HG02571 (cell line): ENCODE measurements at regions not wholly inside any gene's neighbourhood (a gene's known extent, or its start where the extent isn't known, plus 50 kb on each side); places are given as distances from the start of the nearest gene placed in this dataset.

Experiments
- ATAC-seq: cut with Tn5 transposase; IDR thresholded peaks from one replicate; pipeline ENCODE4 v1.9.1; 2021; ENCODE audit warnings: mild to moderate bottlenecking, moderate library complexity; ENCODE audit not compliant: unreplicated experiment

DNA sequence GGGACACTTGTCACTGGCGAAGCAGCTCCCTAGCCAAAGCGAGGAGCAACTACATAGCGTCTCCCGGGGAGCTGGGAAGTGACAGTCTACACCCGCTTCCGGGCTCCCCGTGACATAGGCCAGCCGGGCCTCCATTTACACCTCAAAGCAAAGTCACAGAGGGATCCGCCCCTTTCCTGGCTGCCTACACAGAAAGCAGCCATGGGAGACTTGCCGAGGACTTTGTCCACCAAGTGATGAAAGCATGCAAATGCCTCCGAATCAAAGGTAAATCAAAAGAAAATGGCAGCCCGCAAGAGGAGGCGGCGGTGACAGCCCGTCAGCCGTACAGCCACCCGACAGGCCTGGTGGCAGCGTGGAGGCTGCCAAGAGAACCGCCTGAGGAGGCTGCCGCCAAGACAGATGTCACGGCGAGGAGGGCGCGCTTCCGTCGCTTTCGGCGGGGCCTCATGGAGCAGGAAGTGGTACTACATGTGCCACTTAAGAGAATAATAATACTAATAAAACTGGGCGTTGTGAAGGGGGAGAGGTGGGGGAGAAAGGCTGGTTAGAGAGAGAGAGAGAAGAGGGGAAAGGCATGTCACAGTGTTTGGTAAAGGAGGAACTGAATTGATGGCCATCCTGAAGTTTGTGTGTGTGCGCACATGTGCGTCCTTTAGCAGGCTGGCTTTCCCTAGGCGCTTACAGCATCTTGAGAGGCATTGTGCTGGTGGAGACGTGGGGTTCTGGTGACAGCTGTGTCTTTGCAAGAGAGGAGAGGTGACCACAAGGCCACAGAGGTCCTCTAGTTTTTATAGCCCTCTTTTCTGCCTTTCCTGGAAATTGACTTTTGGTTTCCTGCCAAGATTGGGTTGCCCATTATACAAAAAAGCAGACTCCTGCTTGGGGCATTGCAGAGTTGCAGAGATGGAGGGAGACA is 661.7 kb downstream of the VRK1 start:
- ATAC-seq: no peak

DNA sequence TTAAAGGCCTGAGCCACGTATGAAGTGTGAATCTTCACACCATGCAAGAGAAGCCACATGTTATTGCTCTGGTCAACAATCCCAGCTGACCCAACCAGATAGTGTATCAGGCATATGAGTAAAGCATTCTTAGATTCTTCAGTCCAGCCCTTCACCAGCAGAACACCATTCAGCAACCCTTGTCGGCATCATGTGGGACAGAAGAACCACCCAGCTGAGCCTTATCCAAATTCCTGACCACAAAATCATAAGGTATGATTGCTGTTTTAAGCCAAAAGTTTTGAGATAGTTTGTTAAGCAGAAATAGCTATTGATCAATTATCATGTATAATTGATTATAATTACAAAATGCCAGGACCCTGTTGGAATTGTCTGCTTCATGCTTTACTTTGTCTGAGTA is 664.9 kb downstream of the VRK1 start:
- no peak for ATAC-seq

DNA sequence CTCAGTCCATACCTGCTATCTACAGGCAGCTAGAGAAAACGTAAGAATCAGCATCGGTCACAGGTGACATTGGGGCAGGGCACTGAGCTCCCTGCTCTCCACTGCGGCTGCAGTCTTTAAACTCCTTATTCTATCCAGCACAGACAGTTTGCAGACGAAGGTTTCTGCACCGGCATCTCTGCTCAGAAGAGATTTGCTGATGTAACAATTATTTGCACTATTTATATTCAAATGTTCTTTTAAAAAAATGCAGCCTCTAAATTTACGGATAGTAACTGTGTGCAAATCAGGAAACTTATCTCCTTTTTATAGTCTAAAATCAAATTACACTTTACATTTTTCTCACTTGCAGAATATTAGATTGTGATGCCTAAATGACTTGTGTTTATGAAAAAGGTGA is 671.0 kb downstream of the VRK1 start:
- no peak for ATAC-seq

DNA sequence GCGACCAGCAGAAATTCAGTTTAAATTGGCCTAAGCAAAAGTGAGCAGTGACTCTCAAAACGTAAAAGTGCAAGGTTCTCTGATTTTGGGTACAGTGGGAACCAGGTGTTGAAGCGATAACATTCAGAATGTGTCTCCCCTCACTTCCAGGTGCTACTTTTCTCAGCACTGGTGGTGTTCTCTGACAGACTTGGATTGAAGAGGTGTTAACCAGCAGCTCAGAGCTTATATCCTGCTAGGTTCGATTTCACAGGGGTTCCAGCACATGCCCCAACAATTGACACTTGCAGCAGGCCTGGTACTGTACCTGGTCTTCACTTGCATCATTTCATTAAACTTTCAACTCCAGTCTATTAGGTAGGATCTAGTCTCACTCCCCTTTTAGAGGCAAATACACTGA is 680.2 kb downstream of the VRK1 start:
- no peak for ATAC-seq

DNA sequence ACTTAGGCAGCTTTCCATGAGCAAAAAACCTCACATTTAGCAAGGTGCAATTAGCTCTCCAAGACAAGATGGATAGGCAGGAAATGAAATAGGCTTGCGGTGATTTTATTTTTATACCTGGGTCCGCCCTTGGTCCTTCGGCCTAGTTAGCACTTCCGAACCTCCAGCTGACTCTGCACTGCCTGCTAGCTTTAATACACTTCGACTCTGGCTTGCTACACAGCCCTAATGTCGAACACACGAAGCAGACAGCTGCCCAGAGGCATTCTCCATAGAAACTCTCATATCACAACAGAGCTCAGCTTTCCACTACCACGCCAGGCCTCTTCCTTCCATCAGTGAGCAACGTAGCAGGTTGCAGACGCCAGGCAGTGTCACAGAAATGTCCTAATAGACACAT is 688.0 kb downstream of the VRK1 start:
- no peak for ATAC-seq

DNA sequence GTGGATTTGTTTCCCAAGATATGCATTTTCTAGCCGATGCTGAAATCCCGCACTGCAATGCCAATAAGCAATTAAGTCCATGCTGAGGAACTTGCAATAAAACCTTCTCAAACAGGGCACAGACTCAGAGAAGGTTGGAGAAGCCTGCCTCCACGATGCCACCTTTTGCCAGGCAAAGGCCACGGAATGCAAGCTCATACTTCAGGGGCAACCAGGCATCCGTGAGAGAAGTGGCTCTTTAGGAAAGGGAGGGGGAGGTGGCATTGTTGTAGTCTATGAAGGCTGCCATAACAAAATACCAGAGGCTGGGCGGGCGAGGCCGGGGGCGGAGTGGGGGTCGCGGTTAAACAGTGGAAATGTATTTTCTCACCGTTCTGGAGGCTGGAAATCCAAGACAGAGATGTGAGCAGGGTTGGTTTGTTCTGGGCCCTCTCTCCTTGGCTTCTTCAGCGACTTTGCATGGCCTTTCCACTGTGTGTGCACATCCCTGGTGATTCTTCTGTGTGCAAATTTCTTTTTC is 689.5 kb downstream of the VRK1 start:
- ATAC-seq: no peak

DNA sequence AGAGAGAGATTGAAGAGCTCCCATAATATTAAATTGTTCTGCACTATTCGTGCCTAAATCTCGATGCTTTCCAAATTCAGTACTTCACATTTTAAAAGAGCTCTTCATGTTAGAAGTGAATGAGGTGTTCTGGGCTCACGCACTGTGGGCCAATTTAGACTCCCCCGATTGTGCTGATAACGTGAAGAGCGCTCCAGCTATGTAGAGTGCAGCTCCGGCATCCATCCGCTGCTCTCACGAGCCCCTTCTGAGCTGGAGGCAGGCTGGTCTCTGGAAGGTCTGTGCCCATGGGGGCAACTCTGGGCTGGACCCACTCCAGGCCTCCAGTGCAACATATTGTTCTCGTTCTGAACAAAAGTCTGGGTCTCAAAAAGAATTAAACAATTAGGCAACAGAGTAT is 692.6 kb downstream of the VRK1 start:
- ATAC-seq: no peak

DNA sequence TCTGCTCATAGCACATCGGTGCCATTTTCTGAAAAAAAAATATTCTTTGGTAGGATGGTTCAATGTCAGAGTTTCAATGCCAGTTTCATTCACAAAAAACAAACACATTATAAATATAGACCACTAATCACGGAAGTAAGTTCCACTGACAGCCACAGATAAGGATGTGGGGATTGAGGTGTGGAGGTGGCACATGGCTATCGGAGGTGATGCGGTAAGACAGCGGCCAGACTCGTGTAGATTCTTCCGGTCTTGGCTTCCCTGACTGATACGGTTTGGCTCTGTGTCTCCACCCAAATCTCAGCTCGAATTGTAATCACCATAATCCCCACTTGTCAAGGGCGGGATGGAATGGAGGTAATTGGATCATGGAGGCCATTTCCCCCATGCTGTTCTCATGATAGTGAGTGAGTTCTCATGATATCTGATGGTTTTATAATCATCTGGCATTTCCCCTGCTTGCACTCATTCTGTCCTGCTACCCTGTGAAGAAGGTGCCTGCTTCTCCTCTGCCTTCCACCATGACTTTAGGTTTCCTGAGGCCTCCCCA is 693.4 kb downstream of the VRK1 start:
- no peak for ATAC-seq

DNA sequence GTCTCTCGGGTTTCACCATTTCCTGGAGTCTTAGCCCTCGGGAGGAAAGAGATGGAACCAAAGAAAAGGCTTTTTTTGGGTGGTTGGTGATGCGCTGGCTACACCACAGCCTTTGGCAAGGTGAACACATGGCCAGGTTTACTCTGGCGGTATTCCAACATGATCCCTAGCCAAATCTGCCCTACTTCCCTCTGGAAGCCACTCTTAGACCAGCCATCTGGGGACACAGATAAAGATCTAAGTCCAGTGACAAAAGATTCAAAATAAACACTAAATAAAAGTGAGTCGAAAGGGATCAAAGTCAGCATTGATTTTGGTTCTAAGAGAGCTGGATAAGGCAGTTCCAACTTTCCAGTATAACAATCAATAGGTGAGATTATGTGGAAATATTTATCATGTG is 694.5 kb downstream of the VRK1 start:
- ATAC-seq: no peak

DNA sequence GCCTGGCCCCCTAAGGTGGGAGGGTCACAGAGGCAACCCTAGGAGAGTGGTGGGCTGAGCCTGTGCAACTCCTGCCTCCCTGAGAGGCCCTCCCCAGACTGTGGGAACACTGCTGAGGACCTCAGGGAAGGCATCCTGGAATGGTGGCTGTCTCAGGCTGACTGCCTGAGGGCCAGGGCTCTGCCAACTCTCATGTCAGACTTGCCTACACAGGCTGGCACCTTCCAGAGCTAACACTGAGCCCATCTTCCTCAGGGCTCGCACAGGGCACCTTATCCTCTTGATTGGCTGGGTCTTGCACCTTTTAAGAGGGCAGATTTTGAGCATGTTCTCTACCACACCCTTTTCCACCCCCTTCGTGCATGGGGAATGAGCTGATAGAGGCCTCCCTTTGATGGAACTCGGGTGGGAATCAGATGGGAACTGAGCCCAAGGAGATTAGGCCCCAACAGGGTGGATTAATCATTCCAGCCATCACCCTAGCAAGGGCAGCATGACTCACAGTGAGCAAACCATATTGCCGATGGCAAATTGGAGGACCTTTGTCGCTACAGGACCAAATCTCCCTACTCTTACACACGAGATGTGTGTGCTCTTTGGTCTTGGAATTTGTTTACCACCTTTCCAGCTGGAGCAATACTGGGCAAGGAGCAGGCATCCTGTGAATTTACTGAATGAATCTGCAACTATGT is 702.8 kb downstream of the VRK1 start:
- no peak for ATAC-seq

DNA sequence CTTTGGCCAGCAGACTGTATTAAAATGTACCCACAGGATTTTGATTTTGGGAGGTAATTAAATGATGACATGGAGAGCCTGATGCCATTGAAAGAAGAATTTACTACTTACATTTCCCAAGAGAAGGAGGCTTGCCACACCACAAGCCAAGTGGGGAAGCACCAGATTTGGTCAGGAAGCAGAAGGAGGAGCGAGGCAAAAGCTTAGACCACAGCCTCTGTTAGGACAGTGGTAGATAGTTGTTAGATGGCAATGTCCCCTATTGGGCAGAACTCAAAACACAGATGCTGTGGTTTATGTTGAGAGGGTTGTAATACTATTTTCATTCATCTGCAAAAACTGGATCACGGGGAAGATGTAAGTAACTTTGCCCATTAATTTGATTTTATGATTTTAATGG is 709.4 kb downstream of the VRK1 start:
- no peak for ATAC-seq

DNA sequence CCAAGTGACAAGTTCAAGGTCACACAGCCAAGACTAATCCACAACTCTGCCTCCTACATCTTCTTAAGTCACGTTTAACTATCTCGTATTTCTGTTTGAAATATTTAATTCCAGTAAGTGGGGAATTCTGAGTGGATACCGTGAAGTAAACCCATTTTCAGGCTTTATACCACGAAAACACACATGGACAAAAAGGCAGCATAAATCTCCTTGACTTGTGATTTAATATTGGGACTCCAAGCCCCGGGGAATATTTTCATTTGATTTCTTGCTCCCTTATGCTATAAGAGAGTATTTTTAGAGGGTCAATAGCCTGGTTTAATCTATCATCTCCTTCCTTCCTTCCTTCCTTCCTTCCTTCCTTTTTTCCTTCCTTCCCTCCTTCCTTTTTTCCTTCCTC is 716.7 kb downstream of the VRK1 start:
- no peak for ATAC-seq

DNA sequence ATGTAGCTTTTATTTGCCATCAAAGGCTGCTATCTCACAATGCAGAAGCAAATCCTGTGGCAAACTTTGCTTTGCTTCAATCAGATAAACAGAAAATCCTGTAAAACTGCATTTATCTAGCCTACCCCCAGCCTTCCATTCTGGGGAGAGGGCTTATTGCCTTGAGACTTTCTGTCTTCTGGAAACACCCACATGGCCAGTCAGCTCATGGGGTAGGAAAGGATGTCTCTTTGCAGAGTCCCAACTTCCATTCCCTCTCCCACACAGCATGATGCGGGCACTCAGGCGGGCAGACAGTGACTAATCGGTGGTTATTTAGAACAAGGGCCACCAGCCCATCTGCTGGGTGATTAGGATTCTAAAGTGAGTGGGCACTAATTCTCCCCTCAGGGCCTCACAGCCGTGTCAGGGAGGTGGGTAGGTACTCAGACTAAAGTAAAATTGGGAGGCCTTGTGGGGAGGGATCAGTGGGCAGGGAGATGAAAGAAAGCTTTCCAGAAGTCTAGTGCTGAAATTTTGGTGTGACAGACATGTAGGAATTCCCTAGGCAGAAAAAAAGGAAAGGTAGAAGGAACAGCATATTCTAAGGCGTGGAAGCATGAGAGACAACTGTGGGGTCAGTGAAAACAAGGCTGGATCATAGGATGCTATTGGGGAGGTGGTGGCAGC is 720.5 kb downstream of the VRK1 start:
- no peak for ATAC-seq

DNA sequence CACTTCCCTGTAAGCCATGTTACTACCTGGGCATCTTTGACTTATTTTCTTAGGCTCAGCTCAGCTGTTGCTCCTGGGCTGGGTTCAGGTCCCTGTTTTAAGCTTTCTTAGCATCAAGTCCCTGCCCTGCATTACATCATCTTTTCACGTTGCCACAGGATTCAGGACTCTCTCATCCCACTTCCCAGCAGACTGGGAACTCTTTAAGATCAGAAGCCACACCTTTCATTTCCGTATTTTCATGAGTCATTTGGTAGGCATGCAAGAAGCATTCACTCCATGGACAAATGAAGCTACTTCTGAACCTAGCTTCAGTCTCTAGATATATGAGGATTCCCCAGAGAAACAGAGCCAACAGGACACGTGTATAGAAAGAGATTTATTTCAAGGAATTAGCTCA is 726.8 kb downstream of the VRK1 start:
- ATAC-seq: no peak

DNA sequence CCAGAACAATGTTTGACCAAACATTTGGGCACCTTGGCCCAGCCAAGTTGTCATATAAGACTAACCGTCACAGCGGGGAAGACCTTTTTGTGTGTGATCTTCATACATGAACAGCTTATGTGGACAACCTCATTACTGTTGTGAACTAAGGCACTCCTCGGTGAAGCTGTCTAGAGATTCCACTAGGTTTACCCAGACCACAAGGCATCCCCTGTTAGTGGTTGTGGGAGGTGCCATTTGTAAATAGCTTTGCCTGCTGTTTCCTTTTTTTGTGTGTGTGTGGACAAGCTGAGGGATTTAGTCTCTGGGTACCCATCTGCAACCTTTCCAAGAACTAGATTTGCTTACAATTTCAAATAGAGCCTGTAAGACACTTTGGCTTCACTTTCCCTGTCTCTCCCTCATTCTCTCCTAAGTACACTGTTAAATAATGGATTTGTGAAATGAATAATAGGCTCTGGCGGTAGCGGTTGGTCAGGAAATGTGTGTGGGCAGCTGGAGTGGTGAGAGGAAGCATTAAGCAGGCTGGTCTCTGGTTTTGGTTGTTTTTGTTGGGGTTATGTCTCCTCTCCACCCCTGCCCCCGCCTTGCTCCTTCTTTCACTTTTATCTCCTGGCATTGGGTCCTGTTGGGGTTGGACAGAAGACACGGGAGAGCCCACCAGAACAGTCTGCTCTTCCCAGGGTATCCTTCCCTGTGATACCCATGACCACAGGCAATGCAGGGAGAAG is 727.6 kb downstream of the VRK1 start:
- ATAC-seq: no peak

DNA sequence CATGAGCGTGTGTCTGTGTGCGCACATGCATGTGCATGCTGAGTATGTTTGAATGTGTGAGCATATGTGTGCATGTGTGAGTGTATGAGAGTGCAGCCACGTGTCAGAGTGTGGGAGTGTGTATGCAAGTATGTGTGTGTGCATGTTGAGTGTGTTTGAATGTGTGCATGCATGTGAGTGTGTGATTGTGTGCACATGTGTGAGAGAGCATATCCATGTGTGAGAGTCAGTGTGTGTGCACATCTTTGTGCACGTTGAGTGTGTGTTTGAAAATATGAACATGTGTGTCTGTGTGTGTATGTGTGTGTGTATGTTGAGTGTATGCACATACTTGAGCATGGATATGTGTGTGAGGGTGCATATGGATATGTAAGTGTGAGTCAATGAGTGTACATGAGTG is 730.8 kb downstream of the VRK1 start:
- ATAC-seq: no peak

DNA sequence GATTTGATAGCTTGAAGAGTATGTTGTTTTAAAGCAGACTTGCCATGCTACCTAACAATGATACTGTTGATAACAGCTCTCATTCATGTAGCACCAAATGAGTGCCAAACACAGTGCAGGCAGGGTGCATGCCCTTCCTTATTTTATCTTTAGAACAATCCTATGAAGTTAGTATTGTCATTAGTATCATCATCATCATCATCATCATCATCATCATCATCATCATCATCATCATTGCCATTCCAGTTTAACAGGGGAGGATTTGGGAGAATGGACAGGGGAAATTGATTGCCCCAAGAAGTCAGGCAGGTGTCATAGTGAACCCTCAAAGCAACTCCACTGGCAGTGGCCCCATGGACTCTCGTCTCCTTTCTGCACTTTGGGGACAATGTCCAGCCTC is 734.9 kb downstream of the VRK1 start:
- no peak for ATAC-seq

DNA sequence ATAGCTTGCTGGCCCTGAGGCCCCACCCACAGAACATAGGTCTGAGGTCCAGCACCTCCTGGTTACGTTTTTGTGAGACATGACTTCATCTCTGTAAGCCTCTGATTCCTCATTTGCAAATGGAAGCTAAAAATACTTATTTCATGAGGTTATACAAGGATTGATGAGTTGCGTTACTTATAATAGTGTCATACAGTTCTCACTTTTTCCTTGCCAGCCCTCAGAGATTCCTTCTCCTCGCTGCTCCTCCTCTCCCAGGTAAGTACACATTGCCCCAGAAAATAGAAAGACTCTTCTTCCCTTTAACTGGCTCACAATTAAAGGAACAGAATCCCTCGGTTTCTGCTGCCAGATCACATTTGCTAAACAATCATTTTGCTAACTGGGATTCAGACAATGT is 739.2 kb downstream of the VRK1 start:
- no peak for ATAC-seq

DNA sequence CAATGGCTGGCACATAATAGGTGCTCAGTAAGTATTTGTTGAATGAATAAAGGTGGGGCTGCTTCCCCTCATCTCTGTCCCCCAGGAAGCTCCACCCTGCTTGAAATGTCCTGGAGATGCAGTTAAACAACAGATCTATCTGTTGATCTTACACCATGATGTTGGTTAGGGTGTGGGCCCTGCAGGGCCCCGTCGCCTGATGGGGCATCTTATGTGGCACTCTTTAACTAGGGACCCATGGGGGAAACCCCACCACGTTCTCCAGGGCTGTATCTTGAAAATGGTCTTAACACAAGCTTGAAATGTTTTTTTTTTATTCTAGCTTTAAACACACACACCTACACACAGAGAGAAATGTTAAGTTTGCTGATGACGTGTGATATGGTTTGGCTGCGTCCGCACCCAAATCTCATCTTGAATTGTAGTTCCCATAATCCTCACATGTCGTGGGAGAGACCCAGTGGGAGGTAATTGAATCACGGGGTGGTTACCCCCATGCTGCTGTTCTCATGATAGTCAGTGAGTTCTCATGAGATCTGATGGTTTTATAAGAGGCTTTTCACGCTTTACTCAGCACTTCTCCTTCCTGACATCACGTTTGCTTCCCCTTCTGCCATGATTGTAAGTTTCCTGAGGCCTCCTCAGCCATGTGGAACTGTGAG is 741.7 kb downstream of the VRK1 start:
- no peak for ATAC-seq

DNA sequence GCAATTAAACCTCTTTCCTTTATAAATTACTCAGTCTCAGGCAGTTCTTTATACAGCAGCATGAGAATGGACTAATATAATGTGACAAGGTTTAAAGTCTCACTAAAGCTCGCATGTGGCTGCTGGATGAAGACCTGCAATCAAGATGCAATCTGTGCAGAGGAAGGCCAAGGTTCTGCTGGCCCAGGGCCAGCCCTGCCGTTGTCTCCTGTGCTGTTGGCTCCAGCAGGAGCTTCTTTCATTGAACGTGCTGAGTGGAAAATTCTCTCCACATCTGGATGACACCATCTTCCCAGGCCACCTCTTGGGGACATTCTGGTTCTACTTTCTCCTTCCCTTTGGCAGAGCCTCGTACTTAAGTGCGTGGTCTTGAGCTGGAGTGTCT is 742.2 kb downstream of the VRK1 start:
- no peak for ATAC-seq
